ENCODE measurements at regions not wholly inside any gene's neighbourhood (a gene's known extent, or its start where the extent isn't known, plus 50 kb on each side); places are given as distances from the start of the nearest gene placed in this dataset.

DNA sequence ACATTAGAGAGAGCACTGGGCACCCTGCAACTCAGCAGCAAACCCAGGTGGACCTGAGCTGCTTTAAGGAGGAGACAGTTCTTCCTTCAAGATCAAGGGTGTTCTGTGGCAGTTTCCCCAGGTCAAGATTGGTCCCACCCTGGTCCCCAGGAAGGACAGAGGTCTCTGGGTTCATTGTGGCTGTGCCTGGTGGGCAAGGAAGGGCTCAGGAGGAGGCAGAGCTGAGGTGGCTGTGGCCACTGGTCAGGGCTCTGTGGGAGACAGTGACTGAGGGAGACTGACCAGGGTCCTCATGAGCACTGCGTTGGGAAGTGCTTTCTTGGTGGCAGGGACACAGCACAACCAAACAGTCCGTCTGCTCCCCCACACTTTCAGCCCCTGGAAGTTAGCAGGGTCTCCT is 141.3 kb downstream of the FCRL5 start (continued):
- no peak for TF ChIP-seq TEAD4 (CRISPR knock-in tag; IDR thresholded peaks at IDR 0.05)

- H3K4me1 Mint-ChIP-seq: peaks cover 9% of the 10 kb centered on the region
- no peak overlapping the region for H3K4me3 Mint-ChIP-seq
- H3K27ac Mint-ChIP-seq: no peak overlapping the region
- peaks cover 10% of the 10 kb centered on the region for H3K27me3 Mint-ChIP-seq (ENCODE audit: low read depth)
- H3K36me3 Mint-ChIP-seq: no peaks in the 10 kb centered on the region
- no peak for ATAC-seq
- DNase-seq (ENCODE audit: low spot score): no peak
- TF ChIP-seq ZNF219 (CRISPR knock-in tag; IDR thresholded peaks at IDR 0.05; ENCODE audit: borderline replicate concordance) (no peak), USF2 (CRISPR knock-in tag; IDR thresholded peaks at IDR 0.05) (peak; percentile 55)
- ChIA-PET POLR2A (no interaction called here), CTCF (no interaction called here)
- H3K9me3 Mint-ChIP-seq: no peaks in the 10 kb centered on the region
These were observed 141.9 kb downstream of the FCRL5 start for GRCh38 chr1:157410457-157410856.

DNA sequence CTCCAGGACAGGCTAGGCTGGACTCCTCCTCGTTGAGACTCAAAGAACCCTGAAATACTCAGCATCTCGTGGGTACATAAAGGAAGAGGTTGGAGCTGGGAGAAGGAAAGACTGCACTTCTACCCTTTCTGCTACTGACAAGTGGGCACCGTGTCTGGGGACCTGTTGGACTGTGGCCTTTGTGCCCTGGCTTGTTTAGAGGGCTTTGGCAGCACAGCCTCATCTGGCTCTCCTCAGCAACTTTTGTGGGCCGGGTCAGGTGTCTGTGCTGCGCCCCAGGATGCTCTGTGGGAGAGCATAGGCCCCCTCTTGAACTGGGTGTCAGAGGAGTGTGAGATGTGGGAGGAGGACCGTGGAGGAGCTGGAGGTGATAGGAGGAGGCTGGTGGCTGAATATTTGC is 142.4 kb downstream of the FCRL5 start:
- CTCF ChIA-PET: no interaction called here
- Mint-ChIP-seq H3K27ac (no peak overlapping the region), H3K4me1 (peaks cover 9% of the 10 kb centered on the region), H3K4me3 (no peak overlapping the region), H3K9me3 (no peaks in the 10 kb centered on the region), H3K36me3 (no peaks in the 10 kb centered on the region), H3K27me3 (ENCODE audit: low read depth) (peaks cover 10% of the 10 kb centered on the region)
- TF ChIP-seq AFF4 (CRISPR knock-in tag; IDR thresholded peaks at IDR 0.05; ENCODE audit: borderline replicate concordance): no peak
- TF ChIP-seq ZNF423 (CRISPR knock-in tag; IDR thresholded peaks at IDR 0.05): no peak
- TF ChIP-seq TCF7 (CRISPR knock-in tag; IDR thresholded peaks at IDR 0.05; ENCODE audit: low read depth): no peak
- TF ChIP-seq, protein P1, sequence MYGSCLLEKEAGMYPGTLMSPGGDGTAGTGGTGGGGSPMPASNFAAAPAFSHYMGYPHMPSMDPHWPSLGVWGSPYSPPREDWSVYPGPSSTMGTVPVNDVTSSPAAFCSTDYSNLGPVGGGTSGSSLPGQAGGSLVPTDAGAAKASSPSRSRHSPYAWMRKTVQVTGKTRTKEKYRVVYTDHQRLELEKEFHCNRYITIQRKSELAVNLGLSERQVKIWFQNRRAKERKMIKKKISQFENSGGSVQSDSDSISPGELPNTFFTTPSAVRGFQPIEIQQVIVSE (CRISPR knock-in tag; IDR thresholded peaks at IDR 0.05; ENCODE audit: borderline replicate concordance): no peak
- TF ChIP-seq ESRRA (CRISPR knock-in tag; IDR thresholded peaks at IDR 0.05; ENCODE audit: borderline replicate concordance): no peak
- TF ChIP-seq ZNF138 (CRISPR knock-in tag; conservative IDR thresholded peaks at IDR 0.05): no peak
- TF ChIP-seq CREB1 (CRISPR knock-in tag; IDR thresholded peaks at IDR 0.05): no peak
- no peak for TF ChIP-seq ZSCAN18 (CRISPR knock-in tag; IDR thresholded peaks at IDR 0.05)
- POLR2A ChIA-PET: no interaction called here
- ATAC-seq: no peak
- no peak for DNase-seq (ENCODE audit: low spot score)

GRCh38 chr1:157407917-157408525 is 144.3 kb downstream of the FCRL5 start:
- H3K36me3 Mint-ChIP-seq: no peaks in the 10 kb centered on the region
- TF ChIP-seq IRF1 (CRISPR knock-in tag; IDR thresholded peaks at IDR 0.05) (no peak), ZMAT4 (CRISPR knock-in tag; IDR thresholded peaks at IDR 0.05) (no peak)
- ChIA-PET CTCF (no interaction called here), POLR2A (no interaction called here)
- H3K9me3 Mint-ChIP-seq: no peaks in the 10 kb centered on the region
- H3K27me3 Mint-ChIP-seq (ENCODE audit: low read depth): peaks cover 10% of the 10 kb centered on the region
- H3K27ac Mint-ChIP-seq: no peak overlapping the region
- no peak for ATAC-seq
- no peak for DNase-seq (ENCODE audit: low spot score)
- H3K4me1 Mint-ChIP-seq: peaks cover 24% of the 10 kb centered on the region
- H3K4me3 Mint-ChIP-seq: no peak overlapping the region

Measured in WTC11 (cell line).